ENCODE measurements at regions not wholly inside any gene's neighbourhood (a gene's known extent, or its start where the extent isn't known, plus 50 kb on each side); places are given as distances from the start of the nearest gene placed in this dataset.

- no peak for TF ChIP-seq CTCF (IDR thresholded peaks at IDR 0.05; ENCODE audit: insufficient read depth, low read length, missing control alignments)
- no peak overlapping the region for H3K4me3 ChIP-seq (ENCODE audit: low read depth, low read length)
- POLR2A ChIA-PET, result no interaction called here
- no peak for DNase-seq (ENCODE audit: low read depth, low spot score)
- CTCF ChIA-PET, result no interaction called here
These were observed 544.7 kb upstream of the NR3C2 start for GRCh38 chr4:148986951-148987350.

GRCh38 chr4:148984951-148985350 is 542.7 kb upstream of the NR3C2 start:
- CTCF ChIA-PET, result no interaction called here

GRCh38 chr4:148982200-148982599 is 540.0 kb upstream of the NR3C2 start:
- no peak overlapping the region for H3K4me3 ChIP-seq (ENCODE audit: low read depth, low read length)
- no peak for DNase-seq (ENCODE audit: low read depth, low spot score)
- ChIA-PET CTCF (no interaction called here), POLR2A (no interaction called here)
- TF ChIP-seq CTCF (IDR thresholded peaks at IDR 0.05; ENCODE audit: insufficient read depth, low read length, missing control alignments), result no peak

More at GRCh38 chr4:148984951-148985350, 542.7 kb upstream of the NR3C2 start:
- no peak overlapping the region for H3K4me3 ChIP-seq (ENCODE audit: low read depth, low read length)
- POLR2A ChIA-PET, result no interaction called here
- DNase-seq (ENCODE audit: low read depth, low spot score), result no peak
- no peak for TF ChIP-seq CTCF (IDR thresholded peaks at IDR 0.05; ENCODE audit: insufficient read depth, low read length, missing control alignments)

- TF ChIP-seq CTCF (IDR thresholded peaks at IDR 0.05; ENCODE audit: insufficient read depth, low read length, missing control alignments), result no peak
- H3K4me3 ChIP-seq (ENCODE audit: low read depth, low read length), result no peak overlapping the region
- ChIA-PET POLR2A (no interaction called here), CTCF (no interaction called here)
- no peak for DNase-seq (ENCODE audit: low read depth, low spot score)
These were observed 538.7 kb upstream of the NR3C2 start for GRCh38 chr4:148980782-148981480.

- no peak overlapping the region for H3K4me3 ChIP-seq (ENCODE audit: low read depth, low read length)
- no peak for DNase-seq (ENCODE audit: low read depth, low spot score)
- no peak for TF ChIP-seq CTCF (IDR thresholded peaks at IDR 0.05; ENCODE audit: insufficient read depth, low read length, missing control alignments)
- ChIA-PET CTCF (no interaction called here), POLR2A (no interaction called here)
These were observed 536.1 kb upstream of the NR3C2 start for GRCh38 chr4:148978301-148978700.

- ChIA-PET CTCF (no interaction called here), POLR2A (no interaction called here)
- H3K4me3 ChIP-seq (ENCODE audit: low read depth, low read length), result no peak overlapping the region
- TF ChIP-seq CTCF (IDR thresholded peaks at IDR 0.05; ENCODE audit: insufficient read depth, low read length, missing control alignments), result no peak
- no peak for DNase-seq (ENCODE audit: low read depth, low spot score)
These were observed 533.2 kb upstream of the NR3C2 start for GRCh38 chr4:148975464-148975863.
